ENCODE measurements at regions not wholly inside any gene's neighbourhood (a gene's known extent, or its start where the extent isn't known, plus 50 kb on each side); places are given as distances from the start of the nearest gene placed in this dataset.

DNA sequence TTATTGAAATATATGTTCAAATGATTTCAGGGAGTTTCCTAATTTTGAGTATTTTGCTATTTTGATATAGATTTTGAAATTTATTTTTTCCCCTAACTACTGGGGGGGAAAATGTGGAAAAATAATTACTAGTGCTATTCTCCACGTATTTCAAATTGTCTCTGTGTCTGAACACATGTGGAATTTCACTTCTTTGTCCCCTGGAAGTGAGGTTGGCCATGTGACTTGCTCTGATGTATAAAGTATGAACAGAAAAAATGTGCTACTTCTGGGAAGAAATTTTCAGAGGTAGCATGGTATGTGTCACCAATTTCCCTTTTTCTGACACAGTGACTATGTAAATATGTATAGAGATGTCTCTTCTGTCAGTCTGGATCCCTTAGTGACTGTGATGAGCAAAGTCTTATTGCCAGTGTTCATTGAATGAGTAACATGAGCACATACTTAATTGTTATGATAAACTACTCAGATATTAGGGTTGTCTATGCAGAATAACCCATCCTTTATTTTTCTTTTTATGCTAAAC, 215.4 kb upstream of the CCN2 start:
- Histone ChIP-seq H3K23ac (ENCODE audit: insufficient read length, low read depth, low read length) (no peak overlapping the region), H3K18ac (ENCODE audit: insufficient read length, low read depth, low read length) (no peak overlapping the region), H3K4me1 (ENCODE audit: insufficient read depth, low read length) (peaks cover 2% of the 10 kb centered on the region; the same call in 1 of the 2 replicates), H2BK5ac (ENCODE audit: insufficient read length, low read length) (no peak overlapping the region), H2BK120ac (ENCODE audit: low read depth, low read length, poor library complexity, severe bottlenecking) (no peak overlapping the region), H4K5ac (ENCODE audit: insufficient read length, low read depth, low read length) (no peak overlapping the region), H3K79me2 (ENCODE audit: insufficient read depth, low read length) (no peaks in the 10 kb centered on the region), H3K14ac (ENCODE audit: insufficient read depth, low read length) (no peak overlapping the region), H2BK15ac (ENCODE audit: low read depth, low read length) (no peak overlapping the region), H2BK12ac (ENCODE audit: insufficient read length, low read depth, low read length) (no peak overlapping the region), H3K4ac (ENCODE audit: low read depth, low read length) (no peak overlapping the region), H3K23me2 (ENCODE audit: insufficient read length, low read depth, low read length, poor library complexity, severe bottlenecking) (no peaks in the 10 kb centered on the region), H3K27ac (ENCODE audit: insufficient read length, low read depth, low read length) (no peak overlapping the region), H4K8ac (replicated peaks; ENCODE audit: insufficient read length, low read depth, low read length) (no peak overlapping the region), H3K56ac (ENCODE audit: insufficient read length, low read depth, low read length) (no peak overlapping the region), H3K9me3 (ENCODE audit: control insufficient read depth, low read depth, low read length) (no peaks in the 10 kb centered on the region), H2AK5ac (ENCODE audit: insufficient read length, low read length) (no peak overlapping the region), H3K27me3 (ENCODE audit: insufficient read depth, low read length) (no peaks in the 10 kb centered on the region), H3T11ph (ENCODE audit: low read length) (no peak overlapping the region), H4K20me1 (ENCODE audit: control insufficient read depth, insufficient read depth, insufficient read length) (no peaks in the 10 kb centered on the region), H2AFZ (ENCODE audit: low read length) (no peak overlapping the region), H3K79me1 (ENCODE audit: insufficient read depth, low read depth, low read length, poor library complexity, severe bottlenecking) (no peaks in the 10 kb centered on the region), H2BK20ac (ENCODE audit: low read depth, low read length, poor library complexity, severe bottlenecking) (no peak overlapping the region), H4K91ac (ENCODE audit: insufficient read length, low read depth, low read length) (no peak overlapping the region), H3K4me2 (ENCODE audit: insufficient read depth, insufficient read length, low read length) (no peak overlapping the region), H3K9ac (ENCODE audit: extremely low read depth, insufficient read length, low read length) (no peak overlapping the region)
- peaks cover 3% of the 10 kb centered on the region; the same call in 1 of the 2 replicates for H3K27me3 Mint-ChIP-seq (ENCODE audit: low read depth)
- H3K9me3 Mint-ChIP-seq, result peaks cover 0 to 5% of the 10 kb centered on the region in 2 experiments; a peak in 2 of 5 replicates
- H3K4me3 Mint-ChIP-seq, result no peak overlapping the region
- TF ChIP-seq, protein P1, sequence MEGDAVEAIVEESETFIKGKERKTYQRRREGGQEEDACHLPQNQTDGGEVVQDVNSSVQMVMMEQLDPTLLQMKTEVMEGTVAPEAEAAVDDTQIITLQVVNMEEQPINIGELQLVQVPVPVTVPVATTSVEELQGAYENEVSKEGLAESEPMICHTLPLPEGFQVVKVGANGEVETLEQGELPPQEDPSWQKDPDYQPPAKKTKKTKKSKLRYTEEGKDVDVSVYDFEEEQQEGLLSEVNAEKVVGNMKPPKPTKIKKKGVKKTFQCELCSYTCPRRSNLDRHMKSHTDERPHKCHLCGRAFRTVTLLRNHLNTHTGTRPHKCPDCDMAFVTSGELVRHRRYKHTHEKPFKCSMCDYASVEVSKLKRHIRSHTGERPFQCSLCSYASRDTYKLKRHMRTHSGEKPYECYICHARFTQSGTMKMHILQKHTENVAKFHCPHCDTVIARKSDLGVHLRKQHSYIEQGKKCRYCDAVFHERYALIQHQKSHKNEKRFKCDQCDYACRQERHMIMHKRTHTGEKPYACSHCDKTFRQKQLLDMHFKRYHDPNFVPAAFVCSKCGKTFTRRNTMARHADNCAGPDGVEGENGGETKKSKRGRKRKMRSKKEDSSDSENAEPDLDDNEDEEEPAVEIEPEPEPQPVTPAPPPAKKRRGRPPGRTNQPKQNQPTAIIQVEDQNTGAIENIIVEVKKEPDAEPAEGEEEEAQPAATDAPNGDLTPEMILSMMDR (conservative IDR thresholded peaks at IDR 0.05), result no peak
- peaks cover 6 to 16% of the 10 kb centered on the region in 2 experiments for H3K4me1 Mint-ChIP-seq
- no peak overlapping the region for H3K27ac Mint-ChIP-seq
- no peak for DNase-seq
- no CpG with 5 or more reads among the region's 1 CpG for WGBS (ENCODE audit: extremely low coverage, insufficient read length, low lambda C conversion rate)
- 0 out of 7 replicates have a peak, but pooled peaks cover 0 to 1% (median 0%) of the 10 kb centered on the region in 3 experiments for H3K36me3 Mint-ChIP-seq (ENCODE audit: insufficient read depth in 1 of 3, low read depth in 3 of 3)
